Left ventricle myocardium superior (tissue), 1 donor: ENCODE measurements at regions not wholly inside any gene's neighbourhood (a gene's known extent, or its start where the extent isn't known, plus 50 kb on each side); places are given as distances from the start of the nearest gene placed in this dataset.
"Not testable (repeated sequence)": the region's sequence is repeated elsewhere in the genome, so short reads cannot be mapped to it uniquely, and the experiment has no call there.

Experiments
- ATAC-seq: fragments of 200-7000 bp; cut with Tn5 transposase; one replicate; pipeline ENCODE4 v1.9.1; 2020; ENCODE audit warnings: mild to moderate bottlenecking, moderate library complexity
- DNase-seq: peaks from one replicate; pipeline ENCODE4 v3.0.0-alpha.2; 2020
- intact Hi-C: fragments of 100-400 bp; cut with micrococcal nuclease; formaldehyde crosslinking; loops from one replicate; pipeline ENCODE4 v1.11.0; 2022
- donor health status: DM: no; HTN: yes; CAD: no; lungs with severe emphysema.

DNA sequence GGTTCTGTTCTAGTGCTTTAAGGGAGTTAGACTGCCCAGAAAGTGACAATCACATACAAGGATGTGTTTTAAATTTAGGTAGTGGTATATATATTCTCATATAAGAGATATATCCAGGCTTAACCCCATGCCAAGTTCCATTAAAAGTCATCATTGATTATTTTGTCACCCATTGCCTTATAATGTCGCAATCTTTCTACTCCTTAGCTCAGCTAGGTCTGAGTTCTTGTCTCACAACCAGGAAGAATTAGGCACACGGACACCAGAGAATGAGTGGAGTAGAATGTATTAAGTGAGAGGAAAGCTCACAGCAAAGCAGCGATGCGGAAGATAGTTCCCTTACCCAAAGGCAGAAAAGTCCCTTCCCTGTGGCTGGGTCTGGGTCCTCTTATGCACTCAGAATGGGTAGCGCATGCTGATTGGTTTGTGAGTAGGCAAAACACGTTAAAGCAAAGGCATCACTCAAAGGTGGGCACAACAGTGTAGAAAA, 197.2 kb upstream of the AHR start:
- intact Hi-C loops: no loop called here
- ATAC-seq (no peak), DNase-seq (no peak)

GRCh38 chr7:17103170-17103569, 195.3 kb upstream of the AHR start:
- intact Hi-C loops: no loop called here
- DNase-seq (no peak), ATAC-seq (no peak)

DNA sequence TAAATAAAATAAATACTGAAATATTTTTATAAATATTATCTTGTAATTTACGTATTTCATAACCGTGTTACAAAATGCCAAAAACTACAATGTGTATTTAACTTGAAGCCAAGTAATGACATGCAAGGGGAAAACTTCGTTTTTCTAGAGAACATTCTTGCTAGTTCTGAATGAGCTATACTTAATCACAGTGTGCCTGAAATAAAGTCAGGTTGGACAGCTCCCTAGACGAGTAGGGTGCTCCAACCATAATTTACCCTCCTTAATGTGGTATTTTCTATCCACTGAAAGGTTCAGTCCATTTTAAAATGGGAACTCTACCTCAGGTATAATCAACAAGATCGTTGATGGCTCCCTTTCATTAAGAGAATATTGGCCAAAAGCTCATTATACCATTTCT, 194.5 kb upstream of the AHR start:
- no peak for ATAC-seq
- DNase-seq: no peak
- intact Hi-C loops: no loop called here

GRCh38 chr7:17104419-17104818, 194.0 kb upstream of the AHR start:
- no peak for ATAC-seq
- intact Hi-C loops: no loop called here
- no peak for DNase-seq

GRCh38 chr7:17105701-17106100, 192.8 kb upstream of the AHR start:
- no peak for ATAC-seq
- intact Hi-C loops: no loop called here
- no peak for DNase-seq

DNA sequence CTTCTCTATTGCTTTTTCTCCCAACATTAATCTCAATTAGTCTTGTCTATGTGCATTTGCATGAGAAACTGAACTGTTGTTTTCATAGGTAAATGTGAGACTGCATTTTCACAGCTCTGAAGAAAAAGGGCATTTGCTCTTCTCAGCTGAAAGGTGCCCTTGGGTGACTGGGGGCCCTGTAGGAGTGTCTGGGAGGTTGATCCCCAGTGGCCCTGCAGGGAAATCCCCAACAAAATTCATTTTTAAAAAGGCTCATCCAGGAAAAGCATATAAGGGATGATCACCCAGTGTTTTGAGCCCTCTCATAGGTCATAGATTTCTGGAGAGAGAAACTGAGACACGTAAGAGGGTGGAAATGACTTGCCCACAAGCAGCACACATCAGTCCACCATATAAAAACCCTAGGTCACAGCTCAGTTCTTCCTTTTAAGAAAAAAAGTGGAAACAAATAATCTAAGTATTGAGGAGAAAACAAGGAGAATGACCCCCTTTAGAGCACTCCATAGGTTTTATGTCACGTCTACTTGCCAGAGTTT, 190.3 kb upstream of the AHR start:
- no peak for ATAC-seq
- no peak for DNase-seq
- intact Hi-C loops: no loop called here

GRCh38 chr7:17109020-17109419, 189.4 kb upstream of the AHR start:
- intact Hi-C loops: no loop called here
- DNase-seq: no peak
- ATAC-seq: no peak

- ATAC-seq, intact Hi-C loops, DNase-seq: not testable (repeated sequence)
These were observed 184.7 kb upstream of the AHR start for GRCh38 chr7:17113770-17114169.

GRCh38 chr7:17118412-17118811, 180.0 kb upstream of the AHR start:
- intact Hi-C loops: no loop called here
- ATAC-seq (no peak), DNase-seq (no peak)

GRCh38 chr7:17120756-17121155, 177.7 kb upstream of the AHR start:
- DNase-seq (no peak), ATAC-seq (no peak)
- intact Hi-C loops: no loop called here

GRCh38 chr7:17121671-17122070, 176.8 kb upstream of the AHR start:
- DNase-seq (no peak), ATAC-seq (no peak)
- intact Hi-C loops: no loop called here

DNA sequence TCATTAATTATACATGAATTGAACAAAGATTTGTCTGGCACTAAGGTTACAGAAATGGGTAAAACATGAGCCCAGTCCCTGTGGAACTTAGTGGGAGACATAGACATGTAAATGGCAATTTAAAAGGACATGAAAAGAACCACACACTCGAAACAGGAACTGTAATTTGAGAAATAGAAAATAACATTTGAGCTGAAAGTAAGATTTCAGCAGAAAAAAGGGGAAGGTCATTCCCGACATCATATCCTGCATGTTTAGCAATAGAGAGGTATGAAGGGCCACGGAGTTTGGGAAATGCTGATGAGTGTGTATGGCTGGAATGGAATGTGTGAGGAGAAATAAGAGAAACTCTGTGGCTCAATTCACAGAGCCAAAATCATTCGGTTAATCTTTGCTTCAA, 175.4 kb upstream of the AHR start:
- peak; percentile 40 for ATAC-seq
- no peak for DNase-seq
- intact Hi-C loops: no loop called here

DNA sequence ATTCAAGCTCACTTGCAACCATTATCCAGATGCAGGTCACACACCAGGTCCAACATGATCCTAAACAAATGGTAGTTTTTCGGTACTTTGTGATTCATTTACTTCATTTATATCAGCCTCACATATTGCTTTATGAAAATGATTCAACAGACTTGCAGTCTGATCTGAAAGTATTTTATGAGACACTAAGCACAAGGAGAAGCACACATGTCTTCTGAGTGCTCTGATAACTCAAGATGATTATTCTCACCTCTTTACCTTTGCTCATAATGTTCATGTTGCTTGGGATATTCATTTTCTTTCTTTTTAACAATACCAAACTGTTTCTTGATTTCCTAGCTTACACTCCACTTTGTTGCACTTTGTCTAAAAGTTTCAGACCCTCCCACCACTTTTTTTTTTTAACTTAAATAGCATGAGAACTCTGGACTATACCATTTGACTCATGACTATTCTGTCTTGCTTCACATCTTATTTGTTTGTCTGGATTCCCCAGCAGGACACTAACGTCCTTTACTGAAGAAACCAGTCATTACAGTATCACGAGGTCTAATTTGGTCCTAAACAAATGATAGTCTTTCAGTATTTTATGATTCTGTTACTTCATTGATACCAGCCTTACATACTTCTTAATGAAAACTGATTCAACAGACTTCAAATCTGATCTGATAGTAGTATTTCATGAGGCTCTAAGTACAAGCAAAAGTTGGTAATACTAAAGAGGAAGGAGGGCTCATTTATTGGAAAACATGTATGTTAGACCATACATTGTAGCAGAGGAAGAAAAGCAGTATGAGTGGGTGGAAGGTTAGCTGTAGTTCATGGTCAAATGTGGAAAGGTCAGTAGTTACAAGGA, 171.8 kb upstream of the AHR start:
- DNase-seq (no peak), ATAC-seq (no peak)
- intact Hi-C loops: no loop called here

GRCh38 chr7:17129218-17129617, 169.2 kb upstream of the AHR start:
- ATAC-seq: no peak
- no peak for DNase-seq
- intact Hi-C loops: no loop called here

DNA sequence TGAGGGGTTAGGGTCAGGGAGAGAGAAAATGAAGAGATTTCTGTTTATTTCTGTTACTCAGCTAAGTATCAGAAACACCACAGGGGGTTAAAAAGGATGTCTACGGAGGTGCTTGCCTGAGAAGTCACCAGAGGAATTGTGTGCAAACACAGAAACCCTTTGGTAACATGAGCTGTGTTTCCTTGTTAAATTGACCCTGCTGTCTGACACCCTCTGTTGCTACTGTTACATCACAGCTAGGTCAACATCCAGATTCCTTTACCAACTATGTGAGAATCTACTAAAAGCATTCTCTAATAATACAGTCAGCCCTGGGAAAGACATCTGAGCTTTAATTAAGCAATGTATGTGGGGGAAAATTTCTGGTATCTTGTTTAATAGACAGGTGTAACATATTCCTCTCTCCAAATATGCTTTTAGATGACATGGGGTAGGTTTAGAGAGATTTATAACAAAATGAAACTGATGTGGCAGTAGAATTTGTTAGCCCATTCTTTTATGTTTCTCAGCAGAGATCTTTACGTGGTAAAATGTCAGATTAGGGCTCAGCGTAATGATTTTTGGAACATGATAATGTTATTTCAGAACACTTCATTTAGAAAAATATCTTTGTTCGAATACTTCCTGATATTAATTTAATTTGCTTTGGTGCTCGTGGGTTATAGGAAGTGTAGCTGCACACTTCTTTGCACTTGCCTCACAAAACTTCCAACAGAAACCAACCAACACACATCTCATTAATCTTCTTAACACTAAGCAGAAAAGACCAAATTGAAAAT, 168.0 kb upstream of the AHR start:
- ATAC-seq (peak; percentile 38), DNase-seq (no peak)
- intact Hi-C loops: no loop called here

- ATAC-seq (no peak), DNase-seq (no peak)
- intact Hi-C loops: no loop called here
These were observed 167.4 kb upstream of the AHR start for GRCh38 chr7:17131060-17131345.

DNA sequence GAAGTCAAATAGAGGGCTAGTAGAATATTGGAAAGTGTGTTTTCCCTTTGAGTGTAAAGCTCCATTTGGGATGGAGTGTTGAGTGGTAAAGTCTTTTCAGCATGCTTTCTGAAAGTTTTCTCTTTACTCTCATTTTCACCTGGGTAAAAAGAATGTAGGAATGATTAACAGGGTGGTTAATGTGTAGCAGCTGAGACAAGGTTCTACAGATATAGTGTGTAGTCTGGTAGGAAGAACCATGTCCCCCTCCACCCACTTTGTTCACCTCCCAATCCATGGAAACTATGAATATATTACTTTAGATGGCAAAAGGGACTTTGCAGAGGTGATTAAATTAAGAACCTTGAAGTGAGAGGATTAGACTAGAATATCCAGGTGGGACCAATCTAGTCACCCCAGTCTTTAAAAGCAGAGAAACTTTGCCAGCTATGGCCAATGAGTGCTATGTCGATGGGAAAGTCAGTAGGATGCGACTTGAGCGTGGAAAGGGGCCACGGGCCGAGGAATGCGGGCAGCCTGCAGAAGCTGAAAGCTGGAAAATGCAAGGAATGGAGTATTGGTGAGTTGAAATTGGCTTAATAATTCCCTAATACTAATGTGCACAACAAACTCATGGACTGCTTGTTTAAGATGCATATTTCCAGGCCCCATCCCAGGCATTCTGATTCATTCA, 166.3 kb upstream of the AHR start:
- intact Hi-C loops: no loop called here
- no peak for ATAC-seq
- no peak for DNase-seq

GRCh38 chr7:17132726-17133125, 165.7 kb upstream of the AHR start:
- DNase-seq: no peak
- intact Hi-C loops: no loop called here
- no peak for ATAC-seq

GRCh38 chr7:17133977-17134376, 164.5 kb upstream of the AHR start:
- no peak for ATAC-seq
- no peak for DNase-seq
- intact Hi-C loops: no loop called here

GRCh38 chr7:17134786-17135185, 163.7 kb upstream of the AHR start:
- intact Hi-C loops: no loop called here
- no peak for DNase-seq
- ATAC-seq: no peak
